ENCODE measurements at regions not wholly inside any gene's neighbourhood (a gene's known extent, or its start where the extent isn't known, plus 50 kb on each side); places are given as distances from the start of the nearest gene placed in this dataset.

DNA sequence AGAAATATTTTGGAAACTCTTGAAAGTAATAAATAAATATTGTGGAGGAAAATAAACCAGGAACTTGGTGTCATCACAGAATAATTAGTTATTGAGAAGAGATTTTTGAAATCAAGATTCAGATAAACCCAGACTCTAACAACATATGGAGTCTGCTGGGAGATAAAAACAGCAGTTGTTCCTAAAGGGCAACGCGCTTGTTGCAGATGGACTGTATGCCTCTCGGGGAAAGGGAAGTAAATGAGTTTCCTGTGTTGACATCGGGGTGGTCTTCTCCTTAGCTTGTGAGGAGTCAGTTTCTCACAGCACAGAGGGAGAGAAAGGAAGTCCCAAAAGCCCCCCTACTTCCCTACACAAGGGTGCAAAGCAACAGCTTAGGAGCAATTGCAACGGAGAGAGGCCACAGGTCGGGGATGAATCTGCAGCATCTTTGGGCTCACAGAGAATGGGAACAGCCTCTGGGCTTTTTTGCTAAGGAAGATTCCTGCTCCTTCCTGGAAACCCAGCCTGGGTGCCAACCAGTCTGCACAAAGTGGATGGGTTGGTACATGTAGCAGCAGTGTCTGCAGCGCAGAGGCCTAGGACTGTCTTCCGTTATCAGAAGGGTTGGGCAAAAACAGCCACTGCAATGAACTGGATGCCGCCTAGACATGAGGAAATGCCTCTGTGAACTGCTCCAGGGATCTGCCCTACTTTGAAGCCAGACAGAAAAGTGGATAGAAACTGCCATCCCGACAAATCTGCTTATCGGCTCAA is 603.0 kb upstream of the NRSN1 start:
- Histone ChIP-seq H3K27me3 (no peaks in the 10 kb centered on the region), H3K79me2 (ENCODE audit: low read depth) (no peaks in the 10 kb centered on the region), H3K36me3 (no peaks in the 10 kb centered on the region), H3K27ac (no peak overlapping the region), H3K4me3 (no peak overlapping the region), H3K9me3 (ENCODE audit: low read depth) (no peaks in the 10 kb centered on the region), H2AFZ (replicated peaks) (peak overlapping the region; percentile 82), H3K9ac (no peak overlapping the region), H3K4me2 (no peak overlapping the region), H3K4me1 (peaks cover 4% of the 10 kb centered on the region), H3F3A (ENCODE audit: low read depth) (no peaks in the 10 kb centered on the region), H4K20me1 (ENCODE audit: low read depth) (no peaks in the 10 kb centered on the region)
- Mint-ChIP-seq H3K36me3 (no peaks in the 10 kb centered on the region), H3K27me3 (ENCODE audit: insufficient read depth, low read depth) (no peaks in the 10 kb centered on the region), H3K27ac (no peak overlapping the region), H3K9me3 (no peaks in the 10 kb centered on the region), H3K4me3 (no peak overlapping the region), H3K4me1 (no peaks in the 10 kb centered on the region)
- DNase-seq (ENCODE audit: low spot score) = no peak
- TF ChIP-seq EZH2 (IDR thresholded peaks at IDR 0.05) (no peak), CTCF (IDR thresholded peaks at IDR 0.05) (no peak), EZH2phosphoT487 (IDR thresholded peaks at IDR 0.05) (no peak)

- Histone ChIP-seq H3F3A (ENCODE audit: low read depth) (no peaks in the 10 kb centered on the region), H3K4me1 (peaks cover 4% of the 10 kb centered on the region), H4K20me1 (ENCODE audit: low read depth) (no peaks in the 10 kb centered on the region), H3K4me3 (no peak overlapping the region), H3K9ac (no peak overlapping the region), H3K9me3 (ENCODE audit: low read depth) (no peaks in the 10 kb centered on the region), H3K27ac (no peak overlapping the region), H3K79me2 (ENCODE audit: low read depth) (no peaks in the 10 kb centered on the region), H3K27me3 (no peaks in the 10 kb centered on the region), H3K36me3 (no peaks in the 10 kb centered on the region), H2AFZ (replicated peaks) (peak overlapping the region; percentile 82), H3K4me2 (no peak overlapping the region)
- Mint-ChIP-seq H3K4me3 (no peak overlapping the region), H3K27me3 (ENCODE audit: insufficient read depth, low read depth) (no peaks in the 10 kb centered on the region), H3K9me3 (no peaks in the 10 kb centered on the region), H3K27ac (no peak overlapping the region), H3K4me1 (no peaks in the 10 kb centered on the region), H3K36me3 (no peaks in the 10 kb centered on the region)
- DNase-seq (ENCODE audit: low spot score) = no peak
- no peak for TF ChIP-seq EZH2phosphoT487 (IDR thresholded peaks at IDR 0.05)
- no peak for TF ChIP-seq EZH2 (IDR thresholded peaks at IDR 0.05)
- no peak for TF ChIP-seq CTCF (IDR thresholded peaks at IDR 0.05)
These were observed 602.2 kb upstream of the NRSN1 start for GRCh38 chr6:23523771-23524170.

DNA sequence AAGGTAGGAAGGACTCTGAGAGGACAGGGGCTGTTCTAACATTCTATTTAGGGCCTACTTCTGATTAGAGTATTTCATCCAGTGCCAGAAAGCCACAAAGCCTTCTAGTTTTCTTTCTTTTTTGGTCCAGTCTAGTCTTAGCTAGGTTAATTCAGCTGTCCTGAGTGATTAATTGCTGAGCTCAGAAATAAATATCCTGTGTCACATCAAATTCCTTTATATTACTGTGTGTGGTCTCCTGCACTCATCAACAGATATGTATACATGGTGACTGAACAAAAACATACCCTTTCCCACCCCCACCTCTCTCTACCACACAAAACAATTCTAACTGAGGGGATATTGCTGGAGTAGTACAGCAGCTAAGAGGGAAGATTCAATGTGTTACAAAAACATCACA is 601.5 kb upstream of the NRSN1 start:
- Histone ChIP-seq H3K79me2 (ENCODE audit: low read depth) (no peaks in the 10 kb centered on the region), H3K9me3 (ENCODE audit: low read depth) (no peaks in the 10 kb centered on the region), H3K27ac (no peak overlapping the region), H3F3A (ENCODE audit: low read depth) (no peaks in the 10 kb centered on the region), H3K36me3 (no peaks in the 10 kb centered on the region), H3K4me1 (peaks cover 4% of the 10 kb centered on the region), H3K27me3 (no peaks in the 10 kb centered on the region), H3K4me2 (no peak overlapping the region), H3K9ac (no peak overlapping the region), H3K4me3 (no peak overlapping the region), H2AFZ (replicated peaks) (no peak overlapping the region), H4K20me1 (ENCODE audit: low read depth) (no peaks in the 10 kb centered on the region)
- Mint-ChIP-seq H3K27me3 (ENCODE audit: insufficient read depth, low read depth) (no peaks in the 10 kb centered on the region), H3K27ac (no peak overlapping the region), H3K4me1 (no peaks in the 10 kb centered on the region), H3K36me3 (no peaks in the 10 kb centered on the region), H3K9me3 (no peaks in the 10 kb centered on the region), H3K4me3 (no peak overlapping the region)
- TF ChIP-seq CTCF (IDR thresholded peaks at IDR 0.05) = no peak
- no peak for TF ChIP-seq EZH2 (IDR thresholded peaks at IDR 0.05)
- TF ChIP-seq EZH2phosphoT487 (IDR thresholded peaks at IDR 0.05) = no peak
- no peak for DNase-seq (ENCODE audit: low spot score)

Data from neural progenitor cell (in vitro differentiated cells).